CD4-positive, alpha-beta T cell treated with Interleukin-6 for 4 hours (primary cell): ENCODE measurements at regions not wholly inside any gene's neighbourhood (a gene's known extent, or its start where the extent isn't known, plus 50 kb on each side); places are given as distances from the start of the nearest gene placed in this dataset.
"Not testable (repeated sequence)": the region's sequence is repeated elsewhere in the genome, so short reads cannot be mapped to it uniquely, and the experiment has no call there.

ENCODE experiments used
- DNase-seq: peaks from one replicate; pipeline ENCODE4 v3.0.0-alpha.2; 2020; ENCODE audit warnings: mixed read lengths

DNA sequence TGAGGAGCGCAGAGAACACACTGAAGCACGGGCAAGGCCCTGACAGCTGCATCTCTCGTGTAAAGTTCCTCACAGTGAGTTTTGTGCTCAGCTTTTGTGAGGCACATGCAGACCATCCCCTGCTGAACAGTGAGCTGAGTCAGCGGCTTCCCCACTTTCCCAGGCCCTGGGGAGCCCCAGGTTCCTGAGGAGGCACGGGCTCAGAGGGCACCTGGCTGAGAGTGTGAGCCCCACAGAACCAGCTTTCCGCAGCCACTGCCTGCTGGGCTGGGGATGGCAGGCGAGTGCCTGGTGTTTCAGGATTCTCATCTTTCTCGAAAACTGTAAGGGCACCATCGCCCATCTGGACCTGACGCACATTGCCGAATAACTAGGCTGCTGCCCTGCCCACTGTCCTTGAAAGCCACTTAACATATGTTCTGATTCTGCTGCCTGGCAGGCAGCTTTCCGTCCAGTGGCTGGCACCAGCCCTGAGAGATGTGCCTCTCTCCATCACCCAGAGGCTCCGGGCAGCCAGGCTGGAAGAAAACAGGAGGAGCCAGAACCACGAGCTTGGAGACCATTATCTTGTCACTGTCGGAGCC lies 266.7 kb upstream of the FOXF1 start:
- DNase-seq: no peak

DNA sequence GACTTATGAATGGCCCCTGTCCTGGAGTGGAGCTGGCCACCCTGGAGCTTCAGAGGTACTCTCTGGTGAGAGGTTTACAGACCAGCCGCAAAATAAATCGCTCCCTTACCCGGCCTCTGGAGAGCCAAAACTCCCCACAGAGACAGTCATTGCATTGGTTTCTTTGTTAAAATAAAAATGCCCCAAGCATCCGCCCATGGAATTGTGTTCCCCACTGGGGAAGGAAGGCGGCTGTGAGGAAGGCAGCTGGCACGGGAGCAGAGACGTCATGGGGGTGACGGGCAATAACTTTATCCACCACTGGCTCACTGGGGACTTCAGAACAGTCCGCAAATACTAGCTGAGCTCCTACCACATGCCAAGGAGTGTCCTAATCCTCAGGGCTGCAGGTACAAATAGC lies 266.2 kb upstream of the FOXF1 start:
- no peak for DNase-seq

DNA sequence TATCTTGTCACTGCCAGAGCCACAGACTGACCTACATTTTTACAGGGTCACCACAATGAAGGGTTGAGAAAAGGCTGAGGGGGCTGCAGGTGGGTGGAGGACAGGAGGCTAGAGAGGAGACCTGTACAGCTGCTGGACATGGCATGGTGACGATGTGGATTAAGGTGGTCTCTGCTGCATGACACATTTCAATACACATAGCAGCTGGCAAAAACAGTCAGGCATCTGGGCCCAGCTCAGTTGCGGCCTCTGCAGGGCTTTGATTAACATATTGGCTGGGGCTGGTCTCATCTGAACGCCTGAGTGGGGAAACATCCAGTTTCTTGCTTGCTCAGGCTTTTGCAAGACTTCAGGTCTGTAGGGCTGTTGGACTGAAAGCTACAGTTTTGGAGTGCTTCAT lies 265.4 kb upstream of the FOXF1 start:
- no peak for DNase-seq

DNA sequence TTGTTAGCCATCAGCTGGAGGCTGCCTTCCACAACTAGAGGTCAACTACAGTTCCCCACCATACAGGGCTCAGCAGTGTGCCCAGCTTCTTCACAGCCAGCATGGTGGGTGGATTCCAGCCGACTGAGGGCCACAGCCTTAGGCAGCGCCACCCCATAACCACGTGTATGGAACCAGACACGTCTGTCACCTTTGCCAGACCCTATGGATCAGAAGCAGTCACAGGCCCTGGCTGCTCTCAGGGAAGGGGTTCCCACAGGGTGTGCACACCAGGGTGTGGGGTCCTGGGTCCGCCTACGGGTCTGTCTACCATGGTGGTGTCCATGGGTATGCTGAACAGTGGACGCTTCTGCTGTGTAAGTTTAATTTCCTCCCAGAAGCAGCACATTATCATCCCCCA lies 265.0 kb upstream of the FOXF1 start:
- no peak for DNase-seq

DNA sequence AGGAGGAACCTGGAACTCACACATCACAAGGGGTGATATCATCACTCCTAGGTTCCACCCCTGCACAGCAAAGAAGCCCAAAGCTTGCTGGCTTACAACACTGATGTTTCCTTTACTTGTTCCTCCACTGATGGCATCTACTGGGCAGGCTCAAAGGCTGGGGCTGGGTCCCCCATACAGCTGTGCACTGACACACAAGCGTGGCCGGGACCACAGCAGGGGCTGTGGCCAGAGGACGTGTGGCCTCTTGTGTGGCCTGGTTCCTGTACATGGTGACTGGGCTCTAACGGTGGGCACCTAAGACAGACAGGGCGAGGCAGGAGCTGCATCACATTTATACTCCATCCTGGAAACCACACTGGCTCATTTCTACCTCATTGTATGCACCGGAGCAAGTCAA lies 264.4 kb upstream of the FOXF1 start:
- no peak for DNase-seq

DNA sequence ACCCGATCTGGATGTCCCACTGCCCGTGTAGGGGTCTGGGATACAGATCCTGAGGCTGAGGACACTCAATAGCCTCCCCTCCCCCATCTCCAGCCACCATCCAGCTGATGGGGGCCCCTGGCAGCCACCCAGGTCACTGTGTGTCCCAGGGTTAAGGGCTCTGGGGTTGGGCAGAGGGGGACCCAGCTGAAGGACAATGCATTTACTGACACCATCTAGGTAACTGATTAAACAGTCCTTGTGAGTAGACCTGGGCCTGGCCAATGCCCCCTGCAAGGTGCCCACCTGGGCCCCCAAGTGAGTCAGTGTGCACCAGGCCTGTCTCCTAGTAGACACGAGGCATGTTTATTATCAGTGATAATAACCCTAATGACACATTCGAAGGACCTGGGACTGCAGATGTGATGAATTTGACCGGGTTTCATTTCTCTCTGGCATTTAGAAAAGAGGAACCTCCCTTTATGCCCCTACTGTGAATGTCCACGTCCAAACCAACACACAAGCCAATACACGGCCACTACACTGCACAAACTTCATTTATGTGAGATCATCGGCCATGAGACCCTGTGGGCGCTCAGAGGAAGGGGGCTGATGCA lies 261.9 kb upstream of the FOXF1 start:
- DNase-seq: no peak

DNA sequence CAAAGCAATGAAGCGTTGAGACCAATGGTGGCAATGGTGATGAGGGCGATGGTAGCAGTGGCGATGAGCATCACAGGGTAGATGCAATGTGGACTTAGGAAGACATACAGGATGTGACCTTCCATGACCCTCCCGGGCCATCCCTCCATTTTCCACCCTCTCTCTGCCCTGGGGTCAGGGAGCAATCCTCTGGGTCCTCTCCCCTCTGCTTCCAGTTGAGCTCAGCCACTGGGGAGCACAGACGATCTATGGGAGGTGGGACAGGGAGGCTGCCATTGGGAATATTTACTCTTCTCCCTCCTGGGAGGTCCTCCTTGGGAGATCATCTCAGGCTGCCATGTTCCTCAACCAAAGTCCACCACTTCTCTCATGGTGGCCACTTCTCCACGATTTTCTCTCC lies 260.7 kb upstream of the FOXF1 start:
- no peak for DNase-seq

DNA sequence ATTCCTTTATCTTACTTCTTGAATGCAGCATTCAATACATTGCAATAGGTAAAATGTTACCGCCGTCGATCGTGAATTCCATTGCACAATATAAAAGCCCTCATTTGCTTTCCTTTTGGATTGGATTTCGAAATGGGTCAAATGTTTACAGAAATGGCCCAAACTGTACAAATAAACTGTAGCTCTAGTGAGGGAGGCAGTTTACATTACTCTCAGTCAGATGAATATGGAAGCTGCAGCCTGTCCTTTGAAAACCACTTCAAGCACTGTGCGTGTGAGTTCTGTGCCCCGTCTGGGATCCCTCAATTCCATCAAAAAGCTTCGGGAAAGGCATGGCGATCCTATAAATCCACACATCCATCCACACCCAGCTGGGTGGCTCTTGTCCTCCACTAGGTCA lies 258.6 kb upstream of the FOXF1 start:
- no peak for DNase-seq

DNA sequence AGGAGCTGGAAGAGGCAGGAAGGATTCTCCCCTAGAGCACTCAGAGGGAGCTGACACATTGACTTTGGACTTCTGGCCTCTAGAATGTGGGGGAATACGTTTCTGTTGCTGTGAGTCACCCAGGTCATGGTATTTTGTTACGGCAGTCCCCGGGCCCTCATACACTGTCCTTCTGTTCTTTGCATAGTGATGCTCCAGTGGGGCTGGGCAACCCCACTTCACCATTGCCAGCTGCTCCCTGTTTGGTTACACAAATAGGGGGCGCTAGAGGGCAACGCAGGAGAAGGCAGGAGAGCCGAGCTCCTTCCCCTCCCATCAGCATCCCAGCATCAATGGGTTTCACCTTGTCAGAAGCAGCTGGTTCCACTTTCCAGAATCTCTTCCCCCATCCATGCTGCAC lies 257.7 kb upstream of the FOXF1 start:
- DNase-seq: no peak

DNA sequence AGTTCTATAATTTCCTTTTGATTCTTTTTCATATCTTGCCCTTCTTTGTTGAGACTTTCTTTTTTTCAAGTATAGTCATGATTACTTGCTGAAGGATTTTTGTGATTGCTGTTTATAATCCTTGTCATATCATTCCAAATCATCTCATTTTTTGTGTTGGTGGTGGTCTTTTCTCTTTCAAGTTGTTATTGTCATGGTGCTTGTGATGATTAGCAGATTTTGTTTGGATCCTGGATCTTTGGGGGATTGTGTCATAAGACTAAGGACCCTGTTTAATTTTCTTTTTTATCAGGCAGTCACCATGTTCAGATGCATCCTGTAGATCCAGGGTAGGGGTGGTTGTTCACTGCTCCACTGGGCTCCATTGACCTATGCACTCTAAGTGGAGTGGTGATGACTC lies 254.4 kb upstream of the FOXF1 start:
- no peak for DNase-seq

DNA sequence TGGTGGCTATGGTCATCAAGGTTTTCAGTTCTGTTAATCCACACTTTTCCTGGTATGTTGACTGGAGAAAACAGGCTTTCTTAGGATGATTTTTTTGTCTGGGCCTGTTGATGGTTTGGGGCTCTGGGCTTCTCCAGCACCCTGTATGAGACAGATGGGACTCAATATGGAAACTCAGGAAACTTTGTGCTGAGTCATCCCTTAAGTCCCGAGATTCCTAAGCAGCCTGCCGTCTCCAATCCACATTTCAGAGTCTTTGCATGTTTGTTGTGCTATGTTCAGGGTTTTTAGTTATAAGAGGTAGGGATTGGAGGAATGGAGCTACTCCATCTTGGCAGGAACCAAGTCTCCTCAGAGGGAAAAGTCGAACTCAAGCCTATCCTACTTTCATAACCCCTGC lies 253.3 kb upstream of the FOXF1 start:
- DNase-seq: no peak

DNA sequence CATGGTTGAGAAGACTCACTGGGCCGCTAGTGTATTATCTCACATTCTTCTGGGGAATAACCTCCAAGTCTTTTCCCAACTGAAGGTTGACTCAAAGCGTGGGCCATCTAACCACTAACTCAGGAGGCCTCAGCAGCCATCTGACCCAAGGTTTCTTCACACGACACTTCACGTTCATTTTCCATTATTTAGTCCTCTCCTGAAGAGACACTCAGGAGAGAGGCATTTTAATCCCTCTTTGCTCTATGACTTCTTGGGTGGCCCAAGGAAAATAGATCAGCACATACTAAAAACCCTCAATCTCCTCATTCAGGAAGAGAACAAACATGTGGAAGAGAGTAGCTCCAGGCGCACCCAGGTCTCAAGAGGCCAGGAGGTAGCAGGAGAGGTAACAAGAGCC lies 252.8 kb upstream of the FOXF1 start:
- DNase-seq: no peak

DNA sequence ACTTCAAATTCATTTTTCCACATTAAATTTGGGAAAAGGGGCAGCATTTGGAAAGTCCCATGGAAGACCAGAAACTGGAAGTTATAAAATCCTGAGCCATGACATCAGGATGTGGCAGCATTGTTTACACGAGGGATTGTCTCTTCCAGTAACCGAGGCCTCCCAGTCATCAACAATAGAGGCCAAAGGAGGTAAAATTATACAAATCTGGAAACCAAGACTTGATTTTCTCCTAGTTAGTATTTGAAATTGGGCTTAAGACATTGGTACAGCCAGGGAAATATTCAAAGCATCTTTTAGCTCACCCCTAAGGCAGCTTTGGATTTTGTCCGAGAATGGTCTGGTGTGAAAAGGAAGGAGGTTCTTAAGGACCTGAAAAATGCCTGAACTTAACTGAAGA lies 251.6 kb upstream of the FOXF1 start:
- DNase-seq: no peak

DNA sequence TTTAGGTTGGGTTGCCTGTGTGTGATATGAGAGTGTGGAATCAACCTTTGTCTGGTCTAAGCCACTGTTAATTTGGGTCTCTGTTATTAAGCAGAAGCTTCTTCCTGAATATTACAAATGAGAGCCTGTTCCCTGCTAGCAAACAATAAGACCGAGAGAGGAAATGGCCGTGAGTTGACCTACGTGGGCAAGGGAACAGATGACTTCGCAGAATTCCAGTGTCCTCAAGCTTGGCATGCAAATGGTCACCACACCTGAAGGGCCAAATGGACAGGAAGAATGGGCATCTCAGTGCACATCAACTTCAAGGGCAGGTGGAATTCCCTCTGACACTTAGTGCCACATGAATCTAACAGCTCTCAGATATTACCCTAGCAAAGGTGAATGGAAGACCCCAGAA lies 250.8 kb upstream of the FOXF1 start:
- no peak for DNase-seq

DNA sequence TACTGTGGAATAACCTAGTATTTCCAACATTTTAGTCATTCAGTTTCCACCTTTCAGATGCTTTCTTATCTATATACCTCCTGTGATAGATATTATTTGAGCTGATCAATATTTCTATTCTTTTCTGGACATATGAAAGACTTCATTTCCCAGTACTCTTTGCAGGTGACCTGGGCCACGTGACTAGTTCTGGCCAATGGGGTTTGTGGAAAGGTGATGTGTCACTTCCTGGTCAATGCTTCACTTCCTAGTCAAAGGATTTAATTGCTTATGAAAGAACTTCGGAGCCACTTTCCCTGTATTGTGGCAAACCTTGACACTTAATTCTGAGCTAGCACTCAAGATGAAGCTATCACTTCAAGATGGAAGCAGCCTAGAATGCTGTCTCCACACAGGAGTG lies 248.9 kb upstream of the FOXF1 start:
- DNase-seq: no peak

DNA sequence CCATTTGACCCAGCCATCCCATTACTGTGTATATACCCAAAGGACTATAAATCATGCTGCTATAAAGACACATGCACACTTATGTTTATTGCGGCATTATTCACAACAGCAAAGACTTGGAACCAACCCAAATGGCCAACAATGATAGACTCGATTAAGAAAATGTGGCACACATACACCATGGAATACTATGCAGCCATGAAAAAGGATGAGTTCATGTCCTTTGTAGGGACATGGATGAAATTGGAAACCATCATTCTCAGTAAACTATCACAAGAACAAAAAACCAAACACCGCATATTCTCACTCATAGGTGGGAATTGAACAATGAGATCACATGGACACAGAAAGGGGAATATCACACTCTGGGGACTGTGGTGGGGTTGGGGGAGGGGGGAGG lies 242.7 kb upstream of the FOXF1 start:
- DNase-seq: not testable (repeated sequence)

DNA sequence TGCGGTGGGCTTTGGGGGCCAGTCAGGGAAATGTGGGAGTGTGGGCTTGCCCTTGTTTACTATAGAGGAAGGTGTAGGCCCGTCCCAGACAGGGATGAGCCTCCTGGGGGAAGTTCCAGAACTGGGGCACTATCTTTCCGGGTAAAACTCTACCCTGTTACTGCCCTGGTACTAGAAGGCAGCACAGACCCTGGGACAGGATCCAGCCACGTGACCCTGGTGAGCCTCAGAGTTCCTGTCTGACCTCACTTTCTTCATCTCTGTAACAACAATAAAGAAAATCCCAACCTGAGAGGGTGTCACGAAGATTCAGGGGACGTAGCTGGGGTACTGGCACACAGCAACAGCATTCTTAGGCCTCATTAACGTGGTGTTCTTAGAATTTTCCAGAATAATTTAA lies 239.6 kb upstream of the FOXF1 start:
- DNase-seq: no peak

DNA sequence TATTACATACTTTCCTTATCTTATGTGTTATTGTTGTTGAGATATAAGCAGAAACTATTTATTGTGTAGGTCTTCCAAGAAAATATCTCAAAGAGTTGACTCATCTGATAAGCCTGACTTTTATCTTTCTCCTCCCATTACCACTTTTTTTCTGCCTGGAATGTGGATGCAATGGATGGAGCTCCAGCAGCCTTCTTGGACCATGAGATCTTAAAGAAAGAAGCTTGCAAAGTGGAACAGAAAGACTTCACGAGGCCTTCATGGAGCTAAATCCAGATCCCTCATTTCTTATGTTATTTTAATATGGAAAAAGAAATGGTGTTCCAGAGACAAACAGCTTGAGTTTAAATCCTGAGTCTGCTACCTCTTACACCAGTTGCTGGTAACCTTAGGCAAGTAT lies 237.6 kb upstream of the FOXF1 start:
- no peak for DNase-seq

DNA sequence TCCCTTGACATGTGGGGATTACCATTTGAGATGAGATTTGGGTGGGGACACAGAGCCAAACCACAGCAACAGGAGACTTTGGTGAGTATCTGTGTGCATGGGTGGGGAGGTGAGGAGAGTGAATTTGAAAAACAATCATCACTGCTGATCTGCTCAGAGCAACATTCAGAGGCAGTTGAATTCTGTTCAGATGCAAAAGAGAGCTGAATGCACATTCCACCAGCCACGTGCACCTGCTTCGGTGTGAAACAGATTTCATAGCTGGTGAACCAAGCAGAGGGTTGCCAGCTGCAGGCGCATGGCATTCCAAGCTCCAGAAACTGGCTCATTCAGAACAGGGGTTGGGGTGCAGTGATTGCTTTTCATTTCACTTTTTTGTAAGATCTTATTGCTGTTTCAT lies 233.1 kb upstream of the FOXF1 start:
- no peak for DNase-seq

DNA sequence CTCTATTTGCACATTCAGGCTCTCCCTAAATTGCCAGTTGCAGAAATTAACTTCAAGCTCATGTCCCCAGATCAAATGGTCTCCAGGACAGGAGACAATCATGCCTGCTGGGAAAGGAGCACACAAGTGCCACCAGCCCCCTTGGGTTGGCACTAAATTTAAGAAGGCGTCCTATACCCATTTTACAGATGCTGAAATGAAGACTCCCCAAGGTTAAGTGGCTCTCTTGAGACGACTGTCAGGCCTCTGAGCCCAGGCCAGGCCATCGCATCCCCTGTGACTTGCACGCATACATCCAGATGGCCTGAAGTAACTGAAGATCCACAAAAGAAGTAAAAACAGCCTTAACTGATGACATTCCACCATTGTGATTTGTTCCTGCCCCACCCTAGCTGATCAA lies 232.5 kb upstream of the FOXF1 start:
- not testable (repeated sequence) for DNase-seq

DNA sequence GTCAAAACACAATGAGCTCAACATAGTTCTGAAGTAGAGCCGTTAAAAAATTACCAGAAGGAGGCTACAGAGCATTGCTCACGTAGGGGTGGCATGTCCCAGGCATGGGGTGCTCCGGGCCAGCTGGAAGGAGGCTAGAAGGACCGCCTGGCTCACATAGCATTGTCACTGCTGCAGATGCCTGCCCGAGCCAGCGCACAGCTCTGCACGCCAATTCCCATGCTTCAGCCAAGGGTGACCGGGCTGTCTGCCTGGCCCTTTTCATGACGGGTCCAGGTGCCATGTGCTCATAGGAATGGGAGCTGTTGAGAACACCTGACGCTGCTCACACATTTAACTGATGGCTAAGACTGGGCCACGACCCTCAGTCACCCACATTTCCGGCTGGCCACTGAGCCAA lies 228.9 kb upstream of the FOXF1 start:
- DNase-seq: no peak

DNA sequence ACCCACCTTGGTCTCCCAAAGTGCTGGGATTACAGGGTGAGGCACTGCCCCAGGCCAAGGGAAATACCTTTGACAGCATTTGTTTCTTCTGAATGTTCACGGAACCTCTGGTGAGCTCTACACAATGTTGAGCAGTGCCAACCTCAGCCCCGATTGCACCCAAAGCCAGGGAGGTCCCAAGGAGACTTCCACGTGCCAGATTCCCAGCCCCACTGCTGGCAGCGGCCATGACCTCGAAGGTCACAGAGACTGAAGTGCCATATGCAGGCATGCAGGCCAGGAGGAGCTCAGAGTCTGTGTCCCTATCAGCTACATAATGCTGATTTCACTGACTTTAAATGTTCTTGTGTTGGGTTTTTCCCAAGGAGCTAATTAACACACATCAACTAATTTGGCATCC lies 226.4 kb upstream of the FOXF1 start:
- no peak for DNase-seq

DNA sequence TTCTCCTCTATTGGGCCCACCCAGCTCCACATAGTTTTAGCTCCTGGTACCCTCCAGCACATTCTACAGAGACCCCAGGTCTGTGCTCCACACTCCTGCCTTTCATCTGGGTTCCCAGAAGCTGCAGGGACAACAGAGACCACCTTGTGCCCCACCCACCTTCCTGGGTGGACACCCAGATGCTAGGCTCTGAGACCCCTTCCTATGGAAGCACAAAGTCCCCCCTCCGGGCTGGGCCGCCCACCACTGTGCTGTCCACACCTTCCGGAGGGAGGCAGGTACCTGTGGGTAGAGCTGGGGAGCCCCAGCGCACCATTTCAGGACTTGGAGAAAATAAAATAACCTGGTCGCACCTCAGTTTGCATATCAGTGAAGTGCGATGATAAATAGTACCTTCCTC lies 224.9 kb upstream of the FOXF1 start:
- DNase-seq: no peak

DNA sequence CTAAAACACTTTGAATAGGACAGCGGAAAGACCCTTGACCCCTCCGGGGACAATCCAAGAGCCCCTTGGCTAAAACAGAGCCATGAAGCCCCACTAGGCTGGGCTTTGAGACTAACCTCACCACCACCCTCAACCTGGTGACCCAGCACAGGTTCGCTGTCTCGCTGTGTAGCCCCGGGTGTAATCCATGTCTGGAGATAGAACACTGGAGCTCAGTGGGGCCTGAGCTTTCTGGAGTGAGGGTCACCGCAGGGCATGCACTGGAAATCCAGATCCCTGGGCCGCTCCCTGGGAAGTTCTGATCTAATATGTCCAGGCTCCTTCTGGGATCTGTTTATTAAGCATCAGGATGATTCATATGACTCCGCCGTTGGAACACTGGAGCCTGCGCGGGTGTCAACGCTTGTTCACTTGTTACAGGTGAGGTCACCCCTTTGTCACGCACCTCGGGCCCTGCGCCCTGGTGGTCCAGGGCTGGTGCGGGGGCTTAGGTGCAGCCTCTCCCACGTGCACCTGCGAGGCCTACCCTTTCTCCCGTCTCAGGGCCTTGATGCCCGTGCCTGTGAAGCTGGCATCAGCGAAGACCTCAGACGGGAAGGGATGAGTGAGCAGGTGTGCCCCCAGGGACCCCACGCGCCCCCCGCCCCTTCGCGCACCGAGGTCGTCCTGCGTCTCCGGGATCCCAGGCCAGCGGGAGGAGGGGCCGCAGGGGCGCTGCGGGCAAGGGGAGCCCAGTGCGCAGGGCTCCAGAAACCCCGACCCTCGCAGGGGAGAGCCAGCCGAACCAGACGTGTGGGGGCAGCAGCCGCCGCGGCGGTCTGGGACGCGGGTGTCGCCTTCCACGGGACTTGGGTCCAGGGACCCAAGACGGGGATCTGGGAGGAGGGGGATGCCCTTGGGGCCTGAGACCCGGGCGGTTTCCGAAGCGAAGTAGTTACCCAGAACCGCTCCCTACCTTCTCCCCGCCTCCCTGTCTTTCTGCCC lies 224.1 kb upstream of the FOXF1 start:
- no peak for DNase-seq
